Natural killer cell treated with Interleukin-12 subunit alpha and Interleukin-12 subunit beta and Interleukin-15 and Interleukin-18, amount 100 ng/mL, for 72 hours (primary cell): ENCODE measurements at regions not wholly inside any gene's neighbourhood (a gene's known extent, or its start where the extent isn't known, plus 50 kb on each side); places are given as distances from the start of the nearest gene placed in this dataset.
"Not testable (repeated sequence)": the region's sequence is repeated elsewhere in the genome, so short reads cannot be mapped to it uniquely, and the experiment has no call there.

ENCODE experiments used
- ATAC-seq, 2 donors: fragments of 150-1000 bp; cut with Tn5 transposase in 1 of 2; sonication (Bioruptor Pico), chemical (Tn5 transposase) in 1 of 2; 2 replicates each; pipeline ENCODE4 v1.10.0; 2021
- DNase-seq: peaks from one replicate; pipeline ENCODE4 v3.0.0; 2022; ENCODE audit warnings: low spot score
- H3K27ac Mint-ChIP-seq, 2 donors: 1 replicate in 1 of 2; 2 replicates in 1 of 2; pipeline ENCODE4 v1.8.0; 2022; ENCODE audit warnings: mixed read lengths in 2 of 2, mild to moderate bottlenecking in 1 of 2, moderate library complexity in 1 of 2
- H3K27me3 Mint-ChIP-seq, 2 donors: 1 replicate in 1 of 2; 2 replicates in 1 of 2; pipeline ENCODE4 v1.8.0; 2022; ENCODE audit warnings: mixed read lengths in 2 of 2
- H3K36me3 Mint-ChIP-seq: one replicate; pipeline ENCODE4 v1.8.0; 2022; ENCODE audit warnings: mixed read lengths
- H3K4me1 Mint-ChIP-seq, 2 donors: 1 replicate in 1 of 2; 2 replicates in 1 of 2; pipeline ENCODE4 v1.8.0; 2022; ENCODE audit warnings: low read depth in 2 of 2, mixed read lengths in 2 of 2, mild to moderate bottlenecking in 1 of 2
- H3K4me3 Mint-ChIP-seq: one replicate; pipeline ENCODE4 v1.8.0; 2022; ENCODE audit warnings: mixed read lengths
- H3K9me3 Mint-ChIP-seq: 2 replicates; pipeline ENCODE4 v1.8.0; 2022; ENCODE audit warnings: mixed read lengths

DNA sequence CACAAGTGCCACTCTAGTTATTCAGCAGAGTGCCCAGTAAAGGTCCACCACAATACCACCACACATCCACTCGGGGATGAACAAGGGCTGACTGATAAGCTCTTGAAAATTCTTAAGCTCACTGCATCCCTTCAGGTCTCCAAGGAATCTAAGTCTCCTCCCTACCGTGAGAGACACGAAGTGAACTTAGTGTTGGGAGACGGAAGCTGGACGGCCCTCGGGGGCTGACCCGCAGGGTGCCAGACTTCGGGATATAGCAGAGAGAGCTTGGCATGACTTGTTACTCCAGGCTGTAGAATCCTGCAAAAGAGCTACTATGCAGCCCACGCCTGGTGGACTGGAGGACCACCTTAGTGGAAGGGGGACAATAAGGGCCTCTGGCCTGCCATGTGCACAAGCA, 75.1 kb downstream of the LYZL1 start:
- DNase-seq, H3K4me3 Mint-ChIP-seq, H3K9me3 Mint-ChIP-seq, H3K27me3 Mint-ChIP-seq, H3K4me1 Mint-ChIP-seq, H3K36me3 Mint-ChIP-seq, ATAC-seq, H3K27ac Mint-ChIP-seq: not testable (repeated sequence)

DNA sequence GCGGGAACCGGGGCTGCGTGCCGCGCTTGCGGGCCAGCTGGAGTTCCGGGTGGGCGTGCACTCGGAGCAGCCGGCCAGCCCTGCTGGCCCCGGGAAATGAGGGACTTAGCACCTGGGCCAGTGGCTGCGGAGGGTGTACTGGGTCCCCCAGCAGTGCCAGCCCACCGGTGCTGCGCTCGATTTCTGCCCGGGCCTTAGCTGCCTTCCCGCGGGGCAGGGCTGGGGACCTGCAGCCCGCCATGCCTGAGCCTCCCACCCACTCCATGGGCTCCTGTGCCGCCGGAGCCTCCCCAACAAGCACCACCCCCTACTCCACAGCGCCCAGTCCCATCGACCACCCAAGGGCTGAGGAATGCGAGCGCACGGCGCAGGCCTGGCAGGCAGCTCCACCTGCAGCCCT, 77.3 kb downstream of the LYZL1 start:
- H3K27ac Mint-ChIP-seq, H3K4me3 Mint-ChIP-seq, H3K9me3 Mint-ChIP-seq, ATAC-seq, DNase-seq, H3K4me1 Mint-ChIP-seq, H3K36me3 Mint-ChIP-seq: not testable (repeated sequence)
- H3K27me3 Mint-ChIP-seq: peaks cover 21 to 26% of the 10 kb centered on the region in 2 donors

DNA sequence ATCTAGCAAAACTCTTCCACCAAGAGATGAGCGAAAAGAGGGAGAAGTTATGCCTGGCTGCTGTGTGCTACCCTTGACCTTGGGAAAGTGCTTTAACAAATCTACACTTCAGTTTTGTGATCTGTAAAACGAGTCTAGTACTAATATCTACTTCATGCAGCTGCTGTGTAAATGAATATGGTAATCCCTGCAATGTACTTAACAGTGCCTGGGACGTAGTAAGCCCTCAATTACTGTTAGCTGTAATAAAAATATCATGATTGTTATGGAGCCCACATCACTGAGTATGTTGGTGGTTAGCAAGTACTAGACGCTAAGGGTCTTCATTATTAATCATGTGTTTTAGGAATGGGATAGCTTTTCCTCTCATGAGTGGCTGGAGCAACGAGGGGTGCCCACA, 80.5 kb downstream of the LYZL1 start:
- DNase-seq (no peak), ATAC-seq (no peak)
- Mint-ChIP-seq H3K27me3 (peaks cover 24 to 34% of the 10 kb centered on the region in 2 donors), H3K4me3 (no peak overlapping the region), H3K4me1 (no peaks in the 10 kb centered on the region), H3K9me3 (no peaks in the 10 kb centered on the region), H3K36me3 (no peaks in the 10 kb centered on the region), H3K27ac (no peak overlapping the region)

DNA sequence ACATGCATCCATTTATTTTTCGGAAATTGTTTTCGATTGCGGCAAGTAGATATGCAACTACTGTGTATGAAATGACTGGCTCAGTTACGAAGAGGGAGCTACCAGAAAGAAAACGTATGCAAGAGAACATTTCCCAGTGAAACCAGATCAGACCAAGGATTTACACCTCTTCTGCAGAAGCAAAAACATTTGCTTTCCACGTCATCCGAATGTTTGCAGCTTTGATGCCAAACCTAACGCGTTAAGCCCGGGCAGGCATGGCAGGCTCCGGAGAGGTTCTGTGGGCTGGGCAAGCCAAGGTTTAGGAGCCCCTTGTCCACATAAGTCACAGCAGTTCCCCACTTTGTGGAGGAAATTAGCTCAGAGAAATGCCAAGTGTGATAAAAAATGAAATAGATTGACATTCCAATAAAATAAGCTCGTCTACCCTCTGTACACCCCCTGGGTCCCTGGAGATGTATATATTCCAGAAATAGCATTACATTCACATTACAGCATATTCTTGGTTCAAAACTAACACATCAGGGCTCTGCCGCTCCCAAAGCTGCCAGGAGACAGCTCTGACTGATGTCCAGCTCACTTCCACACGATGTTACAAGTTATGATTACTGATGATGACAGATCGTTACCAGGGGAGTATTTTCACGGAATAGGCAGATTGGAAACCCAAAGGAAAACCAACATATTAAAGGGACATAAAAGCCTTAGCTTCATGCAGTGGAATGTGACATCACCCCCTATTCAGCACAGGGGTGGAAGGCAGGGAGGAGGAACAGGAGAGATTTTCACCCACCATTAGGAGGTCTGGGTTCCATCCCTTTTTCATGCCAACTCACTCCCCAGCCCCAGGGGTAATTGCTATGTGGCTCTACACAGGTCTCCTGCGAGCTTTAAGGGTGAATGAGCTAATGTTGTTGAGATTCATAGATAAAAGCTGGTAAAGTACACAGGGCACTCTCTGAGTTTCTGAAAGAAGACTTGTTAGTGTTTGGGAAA, 81.5 kb downstream of the LYZL1 start:
- ATAC-seq (peak in 1 of 2 donors; percentile 48), DNase-seq (no peak)
- Mint-ChIP-seq H3K27ac (no peak overlapping the region), H3K9me3 (no peaks in the 10 kb centered on the region), H3K27me3 (peaks cover 24 to 34% of the 10 kb centered on the region in 2 donors), H3K4me3 (no peak overlapping the region), H3K4me1 (no peaks in the 10 kb centered on the region), H3K36me3 (no peaks in the 10 kb centered on the region)

DNA sequence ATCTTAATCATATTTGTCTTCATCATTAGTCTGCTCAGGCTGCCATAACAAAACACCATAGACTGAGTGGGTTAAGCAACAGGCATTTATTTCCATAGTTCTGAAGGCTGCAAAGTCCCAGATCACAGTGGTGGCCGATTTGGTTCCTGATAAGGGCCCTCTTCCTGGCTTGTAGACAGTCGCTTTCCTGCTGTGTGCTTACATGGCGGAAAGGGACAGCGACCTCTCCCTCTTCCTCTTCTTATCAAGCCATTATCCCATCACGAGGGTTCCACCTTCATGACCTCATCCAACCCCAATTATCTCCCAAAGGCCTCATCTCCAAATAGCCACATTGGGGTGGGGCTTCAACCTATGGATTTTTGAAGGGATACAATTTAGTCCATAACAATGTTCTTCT, 84.0 kb downstream of the LYZL1 start:
- DNase-seq: no peak

DNA sequence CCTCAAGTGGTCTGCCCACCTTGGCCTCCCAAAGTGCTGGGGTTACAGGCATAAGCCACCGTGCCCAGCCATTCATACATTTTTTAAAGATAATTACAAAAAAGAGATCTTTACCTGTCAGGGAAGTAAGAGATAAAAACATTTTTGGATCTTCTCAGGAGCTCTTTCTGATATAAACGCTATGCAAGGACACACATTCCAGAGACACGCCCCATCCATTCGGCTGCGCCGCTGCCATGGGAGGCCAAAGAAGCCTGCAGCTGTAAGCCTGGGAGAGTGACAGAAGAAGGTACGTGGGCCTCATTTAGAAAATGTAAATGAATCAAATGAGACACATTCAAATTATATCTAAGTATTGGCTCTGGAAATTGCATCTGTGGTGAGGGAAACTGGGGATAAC, 85.3 kb downstream of the LYZL1 start:
- H3K9me3 Mint-ChIP-seq: no peaks in the 10 kb centered on the region
- H3K36me3 Mint-ChIP-seq: no peaks in the 10 kb centered on the region
- H3K27me3 Mint-ChIP-seq: peaks cover 23 to 28% of the 10 kb centered on the region in 2 donors
- H3K4me1 Mint-ChIP-seq: no peaks in the 10 kb centered on the region
- H3K4me3 Mint-ChIP-seq: no peak overlapping the region
- no peak overlapping the region for H3K27ac Mint-ChIP-seq
- no peak for ATAC-seq
- DNase-seq: no peak

More for the DNA sequence above, 84.0 kb downstream of the LYZL1 start:
- ATAC-seq: no peak
- no peaks in the 10 kb centered on the region for H3K36me3 Mint-ChIP-seq
- no peaks in the 10 kb centered on the region for H3K4me1 Mint-ChIP-seq
- H3K4me3 Mint-ChIP-seq: no peak overlapping the region
- H3K9me3 Mint-ChIP-seq: no peaks in the 10 kb centered on the region
- H3K27ac Mint-ChIP-seq: no peak overlapping the region
- H3K27me3 Mint-ChIP-seq: peaks cover 27 to 34% of the 10 kb centered on the region in 2 donors

GRCh38 chr10:29375888-29376287, 87.0 kb downstream of the LYZL1 start:
- Mint-ChIP-seq H3K9me3 (no peaks in the 10 kb centered on the region), H3K4me3 (no peak overlapping the region), H3K27ac (no peak overlapping the region), H3K4me1 (no peaks in the 10 kb centered on the region), H3K27me3 (peaks cover 11 to 12% of the 10 kb centered on the region in 2 donors), H3K36me3 (no peaks in the 10 kb centered on the region)
- ATAC-seq (no peak), DNase-seq (no peak)

DNA sequence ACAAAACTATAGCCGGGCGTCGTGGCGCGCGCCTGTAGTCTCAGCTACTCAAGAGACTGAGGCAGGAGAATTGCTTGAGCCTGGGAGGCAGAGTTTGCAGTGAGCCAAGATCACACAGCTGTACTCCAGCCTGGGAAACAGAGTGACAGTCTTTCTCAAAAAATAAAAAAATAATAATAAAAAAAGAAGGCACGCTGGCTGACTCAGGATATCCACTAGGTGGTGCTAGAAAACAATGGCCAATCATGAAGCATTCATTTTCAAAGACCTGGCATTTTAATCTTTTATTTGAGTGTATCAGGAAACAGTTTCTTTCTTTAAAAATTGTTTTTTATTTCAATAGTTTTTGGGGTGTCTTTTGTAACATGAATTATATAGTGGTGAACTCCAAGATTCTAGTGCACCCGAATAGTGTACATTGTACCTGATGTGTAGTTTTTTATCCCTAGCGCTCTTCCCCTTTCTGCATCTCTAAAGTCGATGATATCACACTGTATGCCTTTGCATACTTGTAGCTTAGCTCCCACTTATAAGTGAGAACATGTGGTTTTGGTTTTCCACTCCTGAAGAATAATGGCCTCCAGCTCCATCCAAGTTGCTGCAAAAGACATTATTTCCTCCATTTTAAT, 88.6 kb downstream of the LYZL1 start:
- Mint-ChIP-seq H3K4me1 (no peaks in the 10 kb centered on the region), H3K9me3 (no peaks in the 10 kb centered on the region), H3K36me3 (no peaks in the 10 kb centered on the region), H3K27ac (no peak overlapping the region), H3K4me3 (no peak overlapping the region), H3K27me3 (peaks cover 11 to 13% of the 10 kb centered on the region in 2 donors)
- DNase-seq (no peak), ATAC-seq (no peak)

DNA sequence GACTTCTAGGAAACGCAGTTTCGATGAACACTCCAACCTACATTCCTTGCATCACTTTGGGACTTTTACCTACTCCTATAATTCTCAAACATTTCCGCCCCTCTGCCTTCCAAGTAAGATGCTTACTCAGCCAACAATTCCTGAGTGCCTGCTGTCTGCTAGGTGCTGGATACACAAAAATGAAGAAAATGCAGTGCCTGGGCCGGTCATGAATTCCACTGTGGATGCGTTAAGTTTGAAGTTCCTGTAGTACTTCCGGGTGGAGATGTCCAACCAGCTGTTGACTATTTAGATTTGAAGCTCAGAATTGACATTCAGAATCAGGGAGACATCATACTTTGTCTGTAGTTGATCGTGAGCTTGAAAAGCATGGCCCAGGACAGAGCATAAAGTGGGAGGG, 89.2 kb downstream of the LYZL1 start:
- Mint-ChIP-seq H3K27ac (no peak overlapping the region), H3K36me3 (no peaks in the 10 kb centered on the region), H3K9me3 (no peaks in the 10 kb centered on the region), H3K27me3 (peaks cover 8 to 14% of the 10 kb centered on the region in 2 donors), H3K4me1 (no peaks in the 10 kb centered on the region), H3K4me3 (no peak overlapping the region)
- DNase-seq (no peak), ATAC-seq (no peak)

GRCh38 chr10:29379208-29379607, 90.3 kb downstream of the LYZL1 start:
- H3K9me3 Mint-ChIP-seq: no peaks in the 10 kb centered on the region
- DNase-seq (no peak), ATAC-seq (no peak)
- H3K4me1 Mint-ChIP-seq: no peaks in the 10 kb centered on the region
- no peaks in the 10 kb centered on the region for H3K36me3 Mint-ChIP-seq
- no peak overlapping the region for H3K4me3 Mint-ChIP-seq
- H3K27me3 Mint-ChIP-seq: peaks cover 11 to 16% of the 10 kb centered on the region in 2 donors
- no peak overlapping the region for H3K27ac Mint-ChIP-seq

DNA sequence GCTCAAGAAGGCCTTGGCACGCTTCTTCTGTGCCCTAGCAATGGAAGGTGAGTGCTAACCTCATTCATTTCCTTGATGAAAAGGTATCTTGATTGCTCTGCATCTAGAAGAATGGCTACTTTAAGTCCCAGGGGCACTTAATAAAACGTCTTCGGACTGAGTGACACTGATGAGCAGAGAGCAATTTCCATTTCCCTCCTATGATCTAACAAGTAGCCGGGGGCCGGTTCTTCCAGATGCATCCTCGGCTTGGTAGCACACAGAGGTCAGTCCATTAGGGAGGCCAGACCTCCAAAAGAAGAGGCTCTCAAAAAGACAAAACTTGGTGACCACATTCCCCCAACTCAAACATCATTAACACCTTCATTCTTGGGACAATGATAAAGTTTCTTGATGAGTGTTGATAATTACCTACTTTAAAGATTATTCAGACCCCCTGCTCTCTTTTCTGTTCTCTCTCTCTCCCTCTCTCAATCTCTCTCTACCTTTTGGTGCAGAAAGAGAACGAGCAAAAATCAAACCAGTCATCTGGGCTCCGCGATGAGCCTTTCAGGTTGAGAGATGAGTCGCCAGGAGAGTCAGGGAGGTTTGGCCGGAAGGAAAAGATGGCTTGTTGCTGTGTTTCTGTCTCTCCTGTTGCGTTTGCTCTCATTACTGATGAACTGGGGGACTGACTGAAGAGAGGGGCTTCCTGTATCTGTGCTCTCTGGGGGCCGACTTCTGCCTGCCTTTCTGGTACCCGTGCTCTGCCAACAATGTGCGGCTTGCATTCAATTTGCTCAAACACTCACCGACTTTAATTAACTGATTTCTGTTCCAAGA, 91.1 kb downstream of the LYZL1 start:
- not testable (repeated sequence) for H3K27ac Mint-ChIP-seq, DNase-seq, H3K4me1 Mint-ChIP-seq, H3K4me3 Mint-ChIP-seq, ATAC-seq, H3K36me3 Mint-ChIP-seq, H3K9me3 Mint-ChIP-seq
- H3K27me3 Mint-ChIP-seq: peaks cover 11 to 16% of the 10 kb centered on the region in 2 donors

DNA sequence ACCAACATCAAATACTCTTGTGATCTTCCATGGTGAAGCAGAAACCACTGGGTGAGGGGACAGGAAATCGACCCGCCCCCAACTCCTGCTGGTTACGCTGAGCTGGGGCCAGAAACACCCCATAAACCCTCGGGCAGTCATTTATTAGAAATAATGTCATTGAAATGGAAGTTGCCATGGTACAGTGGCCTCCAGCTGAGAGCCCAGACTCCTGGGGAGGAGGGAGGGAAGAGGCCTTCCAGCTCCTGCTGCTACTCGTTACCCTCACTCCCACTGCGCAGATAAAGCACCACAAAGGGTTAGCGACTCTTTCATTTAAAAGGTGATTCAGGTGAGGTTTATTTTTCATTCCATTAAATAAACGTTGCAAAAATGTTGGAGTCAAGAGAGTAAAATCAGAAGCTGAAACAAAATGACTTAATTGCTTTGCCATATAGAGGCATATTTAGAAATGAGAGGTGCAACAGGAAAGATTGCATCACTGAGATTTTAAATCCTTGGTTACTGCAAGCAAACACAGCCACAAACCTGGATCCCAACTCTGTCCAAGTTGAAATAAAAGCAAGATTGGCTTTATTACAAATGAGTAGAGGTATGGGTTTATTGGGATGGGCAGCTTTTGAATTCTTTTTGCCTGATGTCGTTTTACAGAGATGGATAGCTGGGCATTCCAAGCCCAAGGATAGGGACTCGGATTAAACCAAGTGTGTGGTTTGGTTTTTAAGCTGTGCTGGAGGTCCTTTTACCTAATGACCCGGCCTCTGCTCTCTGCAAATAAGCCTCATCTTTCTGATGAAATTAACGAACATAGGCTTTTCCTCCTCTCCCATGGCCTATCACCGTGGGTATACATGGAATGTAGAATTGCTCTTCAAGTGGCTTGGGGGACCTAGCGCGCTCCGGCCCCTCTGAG, 92.0 kb downstream of the LYZL1 start:
- not testable (repeated sequence) for DNase-seq, H3K9me3 Mint-ChIP-seq, H3K4me1 Mint-ChIP-seq, H3K36me3 Mint-ChIP-seq, H3K27ac Mint-ChIP-seq, H3K4me3 Mint-ChIP-seq, ATAC-seq
- peaks cover 9 to 16% of the 10 kb centered on the region in 2 donors for H3K27me3 Mint-ChIP-seq
